Esophagus squamous epithelium (tissue), 4 donors: ENCODE measurements at regions not wholly inside any gene's neighbourhood (a gene's known extent, or its start where the extent isn't known, plus 50 kb on each side); places are given as distances from the start of the nearest gene placed in this dataset.

Experiments
- CTCF ChIP-seq, 6 experiments: fragments of 450-650 bp in 4 of 6; fragments of 200-600 bp in 2 of 6; sonication (generic) in 2 of 6; IDR thresholded peaks; one replicate each; pipeline ENCODE4 v1.5.1; 2016 to 2019; ENCODE audit warnings: antibody characterized with exemption in 6 of 6, mild to moderate bottlenecking in 4 of 6, moderate library complexity in 4 of 6
- POLR2A ChIP-seq, 4 donors: fragments of 450-650 bp; IDR thresholded peaks; one replicate each; pipeline ENCODE4 v1.6.1; 2017; ENCODE audit warnings: antibody characterized with exemption in 4 of 4, mild to moderate bottlenecking in 4 of 4, moderate library complexity in 3 of 4

- no peak for TF ChIP-seq CTCF (IDR thresholded peaks at IDR 0.05)
- no peak for TF ChIP-seq POLR2A (IDR thresholded peaks at IDR 0.05)
Observed at GRCh38 chr5:6309949-6310348, 68.4 kb downstream of the MED10 start.
